Cerebellar cortex (tissue), 1 donor: ENCODE measurements at regions not wholly inside any gene's neighbourhood (a gene's known extent, or its start where the extent isn't known, plus 50 kb on each side); places are given as distances from the start of the nearest gene placed in this dataset.
A peak's percentile ranks its signal among the peaks of the same experiment; 100 is the strongest.

ENCODE experiments used
- DNase-seq: peaks from one replicate; pipeline ENCODE4 v3.0.0-alpha.2; 2015; ENCODE audit warnings: low spot score

- no peak for DNase-seq
Observed at GRCh38 chr15:70301396-70301795, 203.7 kb upstream of the TLE3 start.

- no peak for DNase-seq
Observed at GRCh38 chr15:70299931-70300869, 202.5 kb upstream of the TLE3 start.

- no peak for DNase-seq
Observed at GRCh38 chr15:70297465-70298058, 199.8 kb upstream of the TLE3 start.

DNA sequence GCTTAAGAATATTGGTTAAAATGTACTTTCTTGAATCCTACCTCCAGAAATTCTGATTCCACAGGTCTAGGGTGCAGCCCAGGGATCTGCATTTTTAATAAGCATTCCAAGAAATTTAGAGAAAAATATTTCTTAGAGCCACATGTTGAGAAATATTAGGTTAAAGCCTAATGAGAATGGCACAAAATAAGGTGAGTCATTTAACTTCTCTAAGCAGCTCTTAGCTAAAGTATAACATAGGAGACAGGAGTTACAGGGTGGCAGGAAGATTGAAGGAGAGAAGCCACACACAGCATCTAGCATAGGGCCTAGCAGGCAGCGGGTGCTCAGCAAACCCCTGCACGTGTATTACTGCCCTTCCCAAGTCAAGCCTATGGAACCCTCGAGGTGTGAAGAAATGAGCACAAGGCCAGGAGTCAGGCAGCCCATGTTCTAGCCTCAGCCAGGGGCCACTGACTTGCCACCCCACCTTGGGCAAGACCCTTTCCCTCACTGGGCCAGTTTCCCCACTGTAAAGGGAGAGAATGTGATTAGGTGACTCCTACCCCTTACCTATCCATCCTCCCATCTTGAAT, 197.1 kb upstream of the TLE3 start:
- DNase-seq, result no peak

- no peak for DNase-seq
Observed at GRCh38 chr15:70293591-70294470, 196.1 kb upstream of the TLE3 start.

- no peak for DNase-seq
Observed at GRCh38 chr15:70293138-70293537, 195.4 kb upstream of the TLE3 start.

GRCh38 chr15:70292076-70292760, 194.5 kb upstream of the TLE3 start:
- no peak for DNase-seq

- DNase-seq, result no peak
Observed at GRCh38 chr15:70291305-70292075, 193.8 kb upstream of the TLE3 start.

GRCh38 chr15:70290708-70291107, 193.0 kb upstream of the TLE3 start:
- DNase-seq, result no peak

- DNase-seq, result peak; percentile 43
Observed at GRCh38 chr15:70289191-70289955, 191.7 kb upstream of the TLE3 start.

GRCh38 chr15:70286113-70286806, 188.5 kb upstream of the TLE3 start:
- DNase-seq, result no peak

- DNase-seq, result no peak
Observed at GRCh38 chr15:70284438-70285214, 186.9 kb upstream of the TLE3 start.

GRCh38 chr15:70283511-70283910, 185.8 kb upstream of the TLE3 start:
- DNase-seq, result no peak

DNA sequence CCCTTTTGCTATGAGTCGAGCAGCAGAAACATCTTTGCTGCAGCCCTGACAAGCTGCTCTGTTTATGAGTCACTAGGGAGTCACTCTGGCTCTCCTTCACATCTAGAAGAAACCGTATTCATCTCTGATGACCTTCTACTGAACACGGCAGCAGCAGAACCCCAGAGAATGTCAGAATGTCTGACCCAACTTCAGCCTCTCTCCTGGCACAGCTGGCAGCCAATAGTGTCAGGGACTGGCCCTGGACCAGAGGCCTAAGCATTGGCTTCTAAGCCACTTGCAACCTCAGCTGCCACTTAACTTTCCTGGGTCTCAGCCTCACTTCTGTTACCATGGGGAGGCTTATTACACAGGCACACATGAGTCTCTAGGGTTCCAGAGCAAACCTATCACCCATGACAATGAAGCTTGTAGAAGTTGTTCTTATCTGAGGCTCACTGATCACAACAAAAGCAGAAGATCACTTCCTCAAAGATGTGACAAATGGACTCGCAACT, 184.1 kb upstream of the TLE3 start:
- DNase-seq, result no peak

GRCh38 chr15:70281261-70281810, 183.6 kb upstream of the TLE3 start:
- DNase-seq, result no peak

- DNase-seq, result no peak
Observed at GRCh38 chr15:70280781-70281180, 183.1 kb upstream of the TLE3 start.

GRCh38 chr15:70279096-70279495, 181.4 kb upstream of the TLE3 start:
- no peak for DNase-seq

- no peak for DNase-seq
Observed at GRCh38 chr15:70278644-70279043, 180.9 kb upstream of the TLE3 start.
